ENCODE measurements at regions not wholly inside any gene's neighbourhood (a gene's known extent, or its start where the extent isn't known, plus 50 kb on each side); places are given as distances from the start of the nearest gene placed in this dataset.

GRCh38 chr7:121456785-121457359 is 60.8 kb upstream of the FAM3C start:
- H3K9me3 ChIP-seq (replicated peaks; ENCODE audit: control insufficient read depth, low read depth, low read length) = no peaks in the 10 kb centered on the region
- WGBS (ENCODE audit: insufficient coverage) = 86% methylated on average over 1 of the region's 3 CpGs
- no peak for DNase-seq
- no peaks in the 10 kb centered on the region for H3K27me3 ChIP-seq (ENCODE audit: control insufficient read depth, insufficient read depth, low read length)
- no peak overlapping the region for H3K4me3 ChIP-seq (ENCODE audit: low read length)
- H3K36me3 ChIP-seq (ENCODE audit: control insufficient read depth, insufficient read depth, low read length) = no peaks in the 10 kb centered on the region
- H3K27ac ChIP-seq (ENCODE audit: low read length) = no peak overlapping the region
- H3K4me1 ChIP-seq (ENCODE audit: control insufficient read depth, insufficient read depth, low read length) = no peaks in the 10 kb centered on the region

GRCh38 chr7:121456015-121456414 is 59.9 kb upstream of the FAM3C start:
- no peaks in the 10 kb centered on the region for H3K9me3 ChIP-seq (replicated peaks; ENCODE audit: control insufficient read depth, low read depth, low read length)
- H3K27ac ChIP-seq (ENCODE audit: low read length) = no peak overlapping the region
- WGBS (ENCODE audit: insufficient coverage) = no CpG with 5 or more reads among the region's 1 CpG
- DNase-seq = no peak
- H3K4me1 ChIP-seq (ENCODE audit: control insufficient read depth, insufficient read depth, low read length) = no peaks in the 10 kb centered on the region
- H3K4me3 ChIP-seq (ENCODE audit: low read length) = no peak overlapping the region
- no peaks in the 10 kb centered on the region for H3K27me3 ChIP-seq (ENCODE audit: control insufficient read depth, insufficient read depth, low read length)
- H3K36me3 ChIP-seq (ENCODE audit: control insufficient read depth, insufficient read depth, low read length) = no peaks in the 10 kb centered on the region

GRCh38 chr7:121452389-121452788 is 56.3 kb upstream of the FAM3C start:
- DNase-seq = no peak
- H3K27ac ChIP-seq (ENCODE audit: low read length) = no peak overlapping the region
- H3K9me3 ChIP-seq (replicated peaks; ENCODE audit: control insufficient read depth, low read depth, low read length) = no peaks in the 10 kb centered on the region
- peaks cover 3% of the 10 kb centered on the region for H3K4me1 ChIP-seq (ENCODE audit: control insufficient read depth, insufficient read depth, low read length)
- no peaks in the 10 kb centered on the region for H3K27me3 ChIP-seq (ENCODE audit: control insufficient read depth, insufficient read depth, low read length)
- no peaks in the 10 kb centered on the region for H3K36me3 ChIP-seq (ENCODE audit: control insufficient read depth, insufficient read depth, low read length)
- no peak overlapping the region for H3K4me3 ChIP-seq (ENCODE audit: low read length)

DNA sequence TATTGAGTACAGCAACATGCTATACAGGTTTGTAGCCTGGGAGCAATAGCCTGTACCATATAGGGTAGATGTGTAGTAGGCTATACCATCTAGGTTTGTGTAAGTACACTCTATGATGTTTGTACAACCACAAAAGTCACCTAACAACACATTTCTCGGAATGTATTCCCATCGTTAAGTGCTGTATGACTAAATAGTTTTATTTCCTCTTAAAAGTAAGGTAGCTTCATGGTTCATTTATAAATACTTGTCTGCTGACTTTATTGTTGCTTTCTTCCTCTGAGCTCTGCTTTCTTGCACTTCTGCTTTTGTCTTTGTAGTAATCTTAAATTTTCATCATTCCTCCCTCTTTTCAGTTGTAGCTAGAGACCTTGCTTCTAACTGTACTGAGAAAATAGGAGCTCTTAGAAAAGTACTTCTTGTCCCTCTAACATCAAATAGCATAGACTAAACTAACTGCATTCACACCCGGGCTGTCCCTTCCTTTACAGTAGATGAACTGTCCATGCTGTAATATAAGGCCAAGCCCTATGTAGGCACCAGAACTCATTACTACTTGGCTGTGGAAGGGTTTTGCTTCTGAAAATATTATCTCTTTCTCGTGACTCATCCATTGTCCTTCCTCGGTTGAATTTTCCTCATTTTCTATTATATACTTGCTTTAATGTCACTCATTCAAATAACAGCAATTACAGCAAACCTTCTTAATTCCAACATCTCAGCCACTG is 55.4 kb upstream of the FAM3C start:
- H3K4me1 ChIP-seq (ENCODE audit: control insufficient read depth, insufficient read depth, low read length) = peaks cover 4% of the 10 kb centered on the region
- no peak overlapping the region for H3K4me3 ChIP-seq (ENCODE audit: low read length)
- H3K27ac ChIP-seq (ENCODE audit: low read length) = no peak overlapping the region
- DNase-seq = no peak
- 82% methylated on average over 2 of the region's 5 CpGs for WGBS (ENCODE audit: insufficient coverage)
- no peaks in the 10 kb centered on the region for H3K36me3 ChIP-seq (ENCODE audit: control insufficient read depth, insufficient read depth, low read length)
- no peaks in the 10 kb centered on the region for H3K27me3 ChIP-seq (ENCODE audit: control insufficient read depth, insufficient read depth, low read length)
- no peaks in the 10 kb centered on the region for H3K9me3 ChIP-seq (replicated peaks; ENCODE audit: control insufficient read depth, low read depth, low read length)

GRCh38 chr7:121450631-121451198 is 54.6 kb upstream of the FAM3C start:
- DNase-seq = no peak
- H3K9me3 ChIP-seq (replicated peaks; ENCODE audit: control insufficient read depth, low read depth, low read length) = no peaks in the 10 kb centered on the region
- no CpG with 5 or more reads among the region's 2 CpGs for WGBS (ENCODE audit: insufficient coverage)

GRCh38 chr7:121449735-121450240 is 53.7 kb upstream of the FAM3C start:
- no CpG with 5 or more reads among the region's 1 CpG for WGBS (ENCODE audit: insufficient coverage)

More at GRCh38 chr7:121450631-121451198, 54.6 kb upstream of the FAM3C start:
- Histone ChIP-seq H3K27me3 (ENCODE audit: control insufficient read depth, insufficient read depth, low read length) (no peaks in the 10 kb centered on the region), H3K36me3 (ENCODE audit: control insufficient read depth, insufficient read depth, low read length) (no peaks in the 10 kb centered on the region), H3K27ac (ENCODE audit: low read length) (no peak overlapping the region), H3K4me3 (ENCODE audit: low read length) (no peak overlapping the region), H3K4me1 (ENCODE audit: control insufficient read depth, insufficient read depth, low read length) (peaks cover 6% of the 10 kb centered on the region)

GRCh38 chr7:121449329-121449728 is 53.2 kb upstream of the FAM3C start:
- WGBS (ENCODE audit: insufficient coverage) = no CpG with 5 or more reads among the region's 3 CpGs

More at GRCh38 chr7:121449735-121450240, 53.7 kb upstream of the FAM3C start:
- H3K27me3 ChIP-seq (ENCODE audit: control insufficient read depth, insufficient read depth, low read length) = no peaks in the 10 kb centered on the region
- H3K36me3 ChIP-seq (ENCODE audit: control insufficient read depth, insufficient read depth, low read length) = no peaks in the 10 kb centered on the region
- DNase-seq = no peak
- H3K9me3 ChIP-seq (replicated peaks; ENCODE audit: control insufficient read depth, low read depth, low read length) = no peaks in the 10 kb centered on the region
- H3K27ac ChIP-seq (ENCODE audit: low read length) = no peak overlapping the region
- peaks cover 6% of the 10 kb centered on the region for H3K4me1 ChIP-seq (ENCODE audit: control insufficient read depth, insufficient read depth, low read length)
- no peak overlapping the region for H3K4me3 ChIP-seq (ENCODE audit: low read length)

GRCh38 chr7:121448429-121448828 is 52.3 kb upstream of the FAM3C start:
- Histone ChIP-seq H3K36me3 (ENCODE audit: control insufficient read depth, insufficient read depth, low read length) (no peaks in the 10 kb centered on the region), H3K9me3 (replicated peaks; ENCODE audit: control insufficient read depth, low read depth, low read length) (no peaks in the 10 kb centered on the region), H3K27ac (ENCODE audit: low read length) (peak overlapping the region; percentile 92), H3K4me1 (ENCODE audit: control insufficient read depth, insufficient read depth, low read length) (peaks cover 6% of the 10 kb centered on the region), H3K27me3 (ENCODE audit: control insufficient read depth, insufficient read depth, low read length) (no peaks in the 10 kb centered on the region), H3K4me3 (ENCODE audit: low read length) (no peak overlapping the region)
- WGBS (ENCODE audit: insufficient coverage) = 94% methylated on average over 5 of the region's 11 CpGs
- no peak for DNase-seq

More at GRCh38 chr7:121449329-121449728, 53.2 kb upstream of the FAM3C start:
- H3K4me3 ChIP-seq (ENCODE audit: low read length) = no peak overlapping the region
- H3K27ac ChIP-seq (ENCODE audit: low read length) = no peak overlapping the region
- H3K27me3 ChIP-seq (ENCODE audit: control insufficient read depth, insufficient read depth, low read length) = no peaks in the 10 kb centered on the region
- H3K36me3 ChIP-seq (ENCODE audit: control insufficient read depth, insufficient read depth, low read length) = no peaks in the 10 kb centered on the region
- peaks cover 6% of the 10 kb centered on the region for H3K4me1 ChIP-seq (ENCODE audit: control insufficient read depth, insufficient read depth, low read length)
- DNase-seq = no peak
- no peaks in the 10 kb centered on the region for H3K9me3 ChIP-seq (replicated peaks; ENCODE audit: control insufficient read depth, low read depth, low read length)

GRCh38 chr7:121447911-121448300 is 51.8 kb upstream of the FAM3C start:
- DNase-seq = peak; percentile 61
- no peaks in the 10 kb centered on the region for H3K9me3 ChIP-seq (replicated peaks; ENCODE audit: control insufficient read depth, low read depth, low read length)
- H3K36me3 ChIP-seq (ENCODE audit: control insufficient read depth, insufficient read depth, low read length) = no peaks in the 10 kb centered on the region
- peaks cover 6% of the 10 kb centered on the region for H3K4me1 ChIP-seq (ENCODE audit: control insufficient read depth, insufficient read depth, low read length)
- H3K27me3 ChIP-seq (ENCODE audit: control insufficient read depth, insufficient read depth, low read length) = no peaks in the 10 kb centered on the region
- WGBS (ENCODE audit: insufficient coverage) = 44% methylated on average over 1 of the region's 4 CpGs
- peak overlapping the region; percentile 92 for H3K27ac ChIP-seq (ENCODE audit: low read length)
- no peak overlapping the region for H3K4me3 ChIP-seq (ENCODE audit: low read length)

DNA sequence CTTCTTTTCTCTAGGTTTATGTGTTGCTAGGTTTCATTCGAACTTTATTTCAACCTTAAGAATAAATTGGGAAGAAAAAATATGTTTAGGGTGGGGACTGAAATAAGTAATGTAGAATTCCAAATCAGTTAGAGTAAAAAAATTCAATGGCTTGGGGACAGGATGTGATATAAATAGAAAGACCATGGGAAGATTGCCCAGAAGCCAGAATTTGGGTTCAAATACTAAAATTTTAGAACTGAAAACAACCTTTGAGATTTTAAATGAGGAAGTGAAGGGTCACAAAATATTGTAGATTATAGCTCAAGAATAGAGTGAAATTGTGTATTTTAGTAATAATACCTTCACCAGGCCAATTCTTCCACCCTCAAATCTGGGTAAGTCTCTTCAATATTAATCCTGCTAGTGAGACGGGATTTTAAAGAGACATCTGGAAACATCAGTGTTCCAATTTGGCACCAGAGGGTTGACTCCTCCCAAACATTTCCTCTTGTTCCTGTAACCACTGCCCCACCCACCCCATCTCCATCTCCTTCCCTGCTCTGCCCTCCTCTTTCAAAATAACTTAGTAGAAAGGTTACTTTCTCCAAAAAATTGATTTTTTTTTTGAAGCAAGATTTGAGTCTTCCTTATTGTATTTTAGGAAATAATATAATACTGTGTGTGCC is 51.3 kb upstream of the FAM3C start:
- peak; percentile 95 for DNase-seq
- Histone ChIP-seq H3K9me3 (replicated peaks; ENCODE audit: control insufficient read depth, low read depth, low read length) (no peaks in the 10 kb centered on the region), H3K27me3 (ENCODE audit: control insufficient read depth, insufficient read depth, low read length) (no peaks in the 10 kb centered on the region), H3K4me1 (ENCODE audit: control insufficient read depth, insufficient read depth, low read length) (peaks cover 6% of the 10 kb centered on the region), H3K36me3 (ENCODE audit: control insufficient read depth, insufficient read depth, low read length) (no peaks in the 10 kb centered on the region), H3K27ac (ENCODE audit: low read length) (peak overlapping the region; percentile 92), H3K4me3 (ENCODE audit: low read length) (no peak overlapping the region)
- 29% methylated on average over 1 of the region's 2 CpGs for WGBS (ENCODE audit: insufficient coverage)

All from muscle of leg (tissue), 3 donors.